HEK293 (cell line): ENCODE measurements at regions not wholly inside any gene's neighbourhood (a gene's known extent, or its start where the extent isn't known, plus 50 kb on each side); places are given as distances from the start of the nearest gene placed in this dataset.

Experiments used
- CTCF ChIA-PET: fragments of 350-600 bp; formaldehyde crosslinking; extraction: SDS; loops from one replicate; lab custom pipeline; 2021; ENCODE audit warnings: antibody characterized with exemption; lab: Yijun Ruan, JAX
- POLR2A ChIA-PET: fragments of 300-600 bp; formaldehyde crosslinking; extraction: SDS; loops from one replicate; lab custom pipeline; 2020; ENCODE audit warnings: antibody characterized with exemption, inconsistent platforms; lab: Yijun Ruan, JAX
- H3K27ac ChIP-seq: fragments of 200-500 bp; sonication (Bioruptor generic); 2 replicates; pipeline ENCODE4 v1.5.1; 2014; ENCODE audit warnings: low read depth, low read length, control low read depth, inconsistent platforms; ENCODE audit errors: extremely low read depth
- H3K36me3 ChIP-seq, 2 experiments: fragments of 200-500 bp in 1 of 2; sonication (Bioruptor generic) in 1 of 2; 1 replicate in 1 of 2; 2 replicates in 1 of 2; pipeline ENCODE4 v1.5.1; 2014 to 2017; ENCODE audit warnings: inconsistent platforms in 2 of 2, low read length in 2 of 2; ENCODE audit not compliant: control insufficient read depth in 2 of 2, insufficient read depth in 1 of 2
- H3K4me1 ChIP-seq: fragments of 200-500 bp; sonication (Bioruptor generic); 2 replicates; pipeline ENCODE4 v1.5.1; 2014; ENCODE audit warnings: mild to moderate bottlenecking, low read length, inconsistent platforms; ENCODE audit not compliant: control insufficient read depth, insufficient read depth
- H3K4me3 ChIP-seq: 2 replicates; pipeline ENCODE4 v1.5.1; 2011; ENCODE audit warnings: low read depth, mild to moderate bottlenecking, control low read depth, low read length, moderate library complexity
- H3K9me3 ChIP-seq: fragments of 200-500 bp; sonication (Bioruptor generic); 2 replicates; pipeline ENCODE4 v1.5.1; 2014; ENCODE audit warnings: low read depth, low read length, inconsistent platforms; ENCODE audit not compliant: control insufficient read depth, insufficient read depth
- GFI1B ChIP-seq: fragments of 450-650 bp; formaldehyde crosslinking; IDR thresholded peaks from 2 replicates; pipeline ENCODE4 v1.5.1; 2016; ENCODE audit warnings: missing biosample characterization, missing genetic modification characterization
- HOXA7 ChIP-seq: sonication (generic); formaldehyde crosslinking; IDR thresholded peaks from 2 replicates; pipeline ENCODE4 v1.8.1; 2022; ENCODE audit warnings: missing genetic modification reagents, borderline replicate concordance
- PATZ1 ChIP-seq: fragments of 450-650 bp; formaldehyde crosslinking; IDR thresholded peaks from 2 replicates; pipeline ENCODE4 v1.5.1; 2016; ENCODE audit warnings: missing biosample characterization, missing genetic modification characterization
- TCF7L2 ChIP-seq: IDR thresholded peaks from 2 replicates; pipeline ENCODE4 v1.6.1; 2011; ENCODE audit warnings: low read depth, mild to moderate bottlenecking, inconsistent platforms, low read length, moderate library complexity, borderline replicate concordance
- ZBTB20 ChIP-seq: fragments of 450-650 bp; formaldehyde crosslinking; IDR thresholded peaks from 2 replicates; pipeline ENCODE4 v1.5.1; 2016; ENCODE audit warnings: missing biosample characterization, missing genetic modification characterization
- ZBTB26 ChIP-seq: fragments of 450-650 bp; formaldehyde crosslinking; optimal IDR thresholded peaks from 2 replicates; pipeline ENCODE3; 2016; ENCODE audit warnings: missing biosample characterization, mild to moderate bottlenecking, missing genetic modification characterization
- ZBTB7A ChIP-seq: fragments of 450-650 bp; formaldehyde crosslinking; IDR thresholded peaks from 2 replicates; pipeline ENCODE4 v1.5.1; 2016; ENCODE audit warnings: low read depth, missing biosample characterization, missing genetic modification characterization
- ZBTB8A ChIP-seq: fragments of 450-650 bp; formaldehyde crosslinking; IDR thresholded peaks from 2 replicates; pipeline ENCODE4 v1.5.1; 2016; ENCODE audit warnings: missing biosample characterization, missing genetic modification characterization
- ZNF112 ChIP-seq: fragments of 450-650 bp; formaldehyde crosslinking; IDR thresholded peaks from 2 replicates; pipeline ENCODE4 v1.5.0; 2017; ENCODE audit warnings: missing biosample characterization, missing genetic modification characterization
- ZNF114 ChIP-seq: fragments of 450-650 bp; formaldehyde crosslinking; IDR thresholded peaks from 2 replicates; pipeline ENCODE4 v1.5.0; 2017; ENCODE audit warnings: missing biosample characterization, missing genetic modification characterization
- ZNF157 ChIP-seq: fragments of 450-650 bp; formaldehyde crosslinking; IDR thresholded peaks from 2 replicates; pipeline ENCODE4 v1.5.1; 2016; ENCODE audit warnings: missing biosample characterization, missing genetic modification characterization
- ZNF169 ChIP-seq: fragments of 450-650 bp; formaldehyde crosslinking; IDR thresholded peaks from 2 replicates; pipeline ENCODE4 v1.5.1; 2016; ENCODE audit warnings: missing biosample characterization, missing genetic modification characterization
- ZNF184 ChIP-seq: fragments of 450-650 bp; IDR thresholded peaks from 2 replicates; pipeline ENCODE4 v1.5.1; 2018; ENCODE audit warnings: missing biosample characterization, mild to moderate bottlenecking, missing genetic modification characterization
- ZNF223 ChIP-seq: fragments of 450-650 bp; formaldehyde crosslinking; IDR thresholded peaks from 2 replicates; pipeline ENCODE4 v1.5.1; 2016; ENCODE audit warnings: missing biosample characterization, missing genetic modification characterization
- ZNF26 ChIP-seq: fragments of 450-650 bp; formaldehyde crosslinking; IDR thresholded peaks from 2 replicates; pipeline ENCODE4 v1.5.1; 2016; ENCODE audit warnings: missing biosample characterization, missing genetic modification characterization
- ZNF423 ChIP-seq: fragments of 450-650 bp; formaldehyde crosslinking; IDR thresholded peaks from 2 replicates; pipeline ENCODE4 v1.5.1; 2016; ENCODE audit warnings: missing biosample characterization, missing genetic modification characterization
- ZNF549 ChIP-seq: fragments of 450-650 bp; IDR thresholded peaks from 2 replicates; pipeline ENCODE4 v1.5.1; 2018; ENCODE audit warnings: missing biosample characterization, missing genetic modification characterization, mild to moderate bottlenecking, inconsistent platforms, moderate library complexity
- ZNF555 ChIP-seq: fragments of 450-650 bp; formaldehyde crosslinking; conservative IDR thresholded peaks from 2 replicates; pipeline ENCODE4 v1.5.1; 2017; ENCODE audit warnings: missing biosample characterization, mild to moderate bottlenecking, missing genetic modification characterization, inconsistent platforms
- ZNF561 ChIP-seq: fragments of 450-650 bp; IDR thresholded peaks from 2 replicates; pipeline ENCODE4 v1.5.1; 2018; ENCODE audit warnings: missing biosample characterization, missing genetic modification characterization, borderline replicate concordance
- ZNF624 ChIP-seq: fragments of 450-650 bp; formaldehyde crosslinking; IDR thresholded peaks from 2 replicates; pipeline ENCODE4 v1.5.1; 2017; ENCODE audit warnings: missing biosample characterization, missing genetic modification characterization
- ZNF645 ChIP-seq: fragments of 450-650 bp; formaldehyde crosslinking; IDR thresholded peaks from 2 replicates; pipeline ENCODE4; 2016; ENCODE audit warnings: missing biosample characterization, missing genetic modification characterization
- ZNF701 ChIP-seq: fragments of 450-650 bp; formaldehyde crosslinking; IDR thresholded peaks from 2 replicates; pipeline ENCODE4 v1.5.1; 2016; ENCODE audit warnings: missing biosample characterization, missing genetic modification characterization
- ZNF768 ChIP-seq: fragments of 450-650 bp; formaldehyde crosslinking; IDR thresholded peaks from 2 replicates; pipeline ENCODE4 v1.5.1; 2018; ENCODE audit warnings: missing biosample characterization, mild to moderate bottlenecking, missing genetic modification characterization
- ZSCAN18 ChIP-seq: fragments of 450-650 bp; formaldehyde crosslinking; IDR thresholded peaks from 2 replicates; pipeline ENCODE4 v1.5.1; 2016; ENCODE audit warnings: missing biosample characterization, missing genetic modification characterization
- ZXDB ChIP-seq: fragments of 450-650 bp; formaldehyde crosslinking; IDR thresholded peaks from 2 replicates; pipeline ENCODE4 v1.5.1; 2016; ENCODE audit warnings: missing biosample characterization, missing genetic modification characterization

GRCh38 chr3:117768581-117768980, 1059.0 kb downstream of the TUSC7 start:
- POLR2A ChIA-PET: no interaction called here
- Histone ChIP-seq H3K4me3 (no peak overlapping the region), H3K36me3 (no peaks in the 10 kb centered on the region), H3K9me3 (no peaks in the 10 kb centered on the region), H3K4me1 (no peaks in the 10 kb centered on the region), H3K27ac (no peak overlapping the region)
- TF ChIP-seq ZSCAN18 (tag by site-specific recombination) (no peak), ZNF26 (tag by site-specific recombination) (no peak), TCF7L2 (no peak), PATZ1 (tag by site-specific recombination) (no peak), ZNF555 (no peak), ZXDB (no peak), ZNF169 (no peak), ZNF549 (tag by site-specific recombination) (no peak), ZNF112 (tag by site-specific recombination) (no peak), ZBTB8A (tag by site-specific recombination) (no peak), ZNF624 (tag by site-specific recombination) (no peak)
- CTCF ChIA-PET: no interaction called here

GRCh38 chr3:117774130-117774529, 1064.6 kb downstream of the TUSC7 start:
- Histone ChIP-seq H3K27ac (no peak overlapping the region), H3K9me3 (no peaks in the 10 kb centered on the region), H3K4me3 (no peak overlapping the region), H3K4me1 (no peaks in the 10 kb centered on the region), H3K36me3 (no peaks in the 10 kb centered on the region)
- ChIA-PET POLR2A (no interaction called here), CTCF (interaction anchor here (0.6 kb wide), 1 partner anchor 862 kb away, joined by 3 read pairs; no protein-coding TSS in a partner anchor)
- TF ChIP-seq ZNF157 (tag by site-specific recombination) (no peak), ZNF184 (tag by site-specific recombination) (no peak), ZNF423 (tag by site-specific recombination) (no peak), ZNF223 (tag by site-specific recombination) (no peak), ZNF701 (tag by site-specific recombination) (no peak), ZNF645 (tag by site-specific recombination) (no peak), HOXA7 (CRISPR knock-in tag) (no peak), ZNF768 (tag by site-specific recombination) (no peak), ZNF114 (tag by site-specific recombination) (no peak), ZNF561 (tag by site-specific recombination) (no peak), ZBTB7A (no peak), GFI1B (tag by site-specific recombination) (no peak), ZBTB26 (tag by site-specific recombination) (no peak), ZBTB20 (tag by site-specific recombination) (no peak)
